Neural progenitor cell (in vitro differentiated cells): ENCODE measurements at regions not wholly inside any gene's neighbourhood (a gene's known extent, or its start where the extent isn't known, plus 50 kb on each side); places are given as distances from the start of the nearest gene placed in this dataset.

ENCODE experiments used
- DNase-seq: peaks from one replicate; pipeline ENCODE4 v3.0.0-alpha.2; 2016; ENCODE audit warnings: low spot score
- H2AFZ ChIP-seq: fragments of 200-600 bp; sonication (generic); replicated peaks from 2 replicates; pipeline ENCODE4 v1.6.1; 2016; ENCODE audit warnings: antibody characterized with exemption
- H3F3A ChIP-seq: fragments of 200-600 bp; sonication (generic); 2 replicates; pipeline ENCODE4 v1.6.1; 2016; ENCODE audit warnings: antibody characterized with exemption, low read depth
- H3K27ac ChIP-seq: fragments of 200-600 bp; sonication (generic); 2 replicates; pipeline ENCODE4 v1.5.1; 2016; ENCODE audit warnings: mild to moderate bottlenecking
- H3K27me3 ChIP-seq: fragments of 200-600 bp; sonication (generic); 2 replicates; pipeline ENCODE4 v1.6.1; 2016; ENCODE audit warnings: mild to moderate bottlenecking, moderate library complexity
- H3K36me3 ChIP-seq: fragments of 200-600 bp; sonication (generic); 2 replicates; pipeline ENCODE4 v1.5.1; 2016
- H3K4me1 ChIP-seq: fragments of 200-600 bp; sonication (generic); 2 replicates; pipeline ENCODE4 v1.6.1; 2016; ENCODE audit warnings: mixed run types
- H3K4me2 ChIP-seq: fragments of 200-600 bp; sonication (generic); 2 replicates; pipeline ENCODE4 v1.6.1; 2016
- H3K4me3 ChIP-seq: fragments of 200-600 bp; sonication (generic); 2 replicates; pipeline ENCODE4 v1.5.1; 2016
- H3K79me2 ChIP-seq: fragments of 200-600 bp; sonication (generic); 2 replicates; pipeline ENCODE4 v1.6.1; 2016; ENCODE audit warnings: low read depth
- H3K9ac ChIP-seq: fragments of 200-600 bp; sonication (generic); 2 replicates; pipeline ENCODE4 v1.6.1; 2016
- H3K9me3 ChIP-seq: fragments of 200-600 bp; sonication (generic); 2 replicates; pipeline ENCODE4 v1.5.1; 2016; ENCODE audit warnings: low read depth
- H4K20me1 ChIP-seq: fragments of 200-600 bp; sonication (generic); 2 replicates; pipeline ENCODE4 v1.6.1; 2016; ENCODE audit warnings: low read depth
- H3K27ac Mint-ChIP-seq: 3 replicates; pipeline ENCODE4 v1.8.0; 2021; ENCODE audit warnings: mixed read lengths
- H3K27me3 Mint-ChIP-seq: 2 replicates; pipeline ENCODE4 v1.8.0; 2022; ENCODE audit warnings: low read depth, mild to moderate bottlenecking, inconsistent platforms, moderate library complexity, mixed read lengths; ENCODE audit not compliant: insufficient read depth
- H3K36me3 Mint-ChIP-seq: 3 replicates; pipeline ENCODE4 v1.8.0; 2021; ENCODE audit warnings: mixed read lengths
- H3K4me1 Mint-ChIP-seq: 3 replicates; pipeline ENCODE4 v1.8.0; 2021; ENCODE audit warnings: mixed read lengths
- H3K4me3 Mint-ChIP-seq: 3 replicates; pipeline ENCODE4 v1.8.0; 2021; ENCODE audit warnings: mild to moderate bottlenecking, moderate library complexity, mixed read lengths
- H3K9me3 Mint-ChIP-seq: 3 replicates; pipeline ENCODE4 v1.8.0; 2020; ENCODE audit warnings: mixed read lengths
- EZH2 ChIP-seq: fragments of 200-600 bp; sonication (generic); IDR thresholded peaks from 2 replicates; pipeline ENCODE4 v1.6.1; 2017; ENCODE audit warnings: antibody characterized with exemption, mild to moderate bottlenecking, moderate library complexity
- EZH2phosphoT487 ChIP-seq: fragments of 200-600 bp; sonication (generic); IDR thresholded peaks from 2 replicates; pipeline ENCODE4 v1.6.1; 2017; ENCODE audit warnings: antibody characterized with exemption
- TF ChIP-seq, protein P1 (sequence below): fragments of 200-600 bp; sonication (generic); IDR thresholded peaks from 2 replicates; pipeline ENCODE4 v1.5.1; 2017; ENCODE audit warnings: antibody characterized with exemption, mild to moderate bottlenecking

- H3K4me3 Mint-ChIP-seq: no peak overlapping the region
- no peaks in the 10 kb centered on the region for H3K36me3 ChIP-seq
- H3K9me3 ChIP-seq: no peaks in the 10 kb centered on the region
- H3K36me3 Mint-ChIP-seq: no peaks in the 10 kb centered on the region
- no peak for TF ChIP-seq EZH2phosphoT487
- H3K9me3 Mint-ChIP-seq: peaks cover 4% of the 10 kb centered on the region
- no peak overlapping the region for H3K27ac ChIP-seq
- no peak for DNase-seq
- no peak overlapping the region for H3K4me2 ChIP-seq
- no peaks in the 10 kb centered on the region for H3K27me3 ChIP-seq
- peaks cover 4% of the 10 kb centered on the region for H3K27me3 Mint-ChIP-seq
- no peak overlapping the region for H3K4me3 ChIP-seq
- H3K4me1 Mint-ChIP-seq: no peaks in the 10 kb centered on the region
- no peaks in the 10 kb centered on the region for H4K20me1 ChIP-seq
- H3K4me1 ChIP-seq: no peaks in the 10 kb centered on the region
- no peak overlapping the region for H2AFZ ChIP-seq
- no peaks in the 10 kb centered on the region for H3K79me2 ChIP-seq
- no peak overlapping the region for H3K9ac ChIP-seq
- H3F3A ChIP-seq: no peaks in the 10 kb centered on the region
- H3K27ac Mint-ChIP-seq: no peak overlapping the region
Observed at GRCh38 chr2:217539126-217539525, 463.7 kb downstream of the TNS1 start.

DNA sequence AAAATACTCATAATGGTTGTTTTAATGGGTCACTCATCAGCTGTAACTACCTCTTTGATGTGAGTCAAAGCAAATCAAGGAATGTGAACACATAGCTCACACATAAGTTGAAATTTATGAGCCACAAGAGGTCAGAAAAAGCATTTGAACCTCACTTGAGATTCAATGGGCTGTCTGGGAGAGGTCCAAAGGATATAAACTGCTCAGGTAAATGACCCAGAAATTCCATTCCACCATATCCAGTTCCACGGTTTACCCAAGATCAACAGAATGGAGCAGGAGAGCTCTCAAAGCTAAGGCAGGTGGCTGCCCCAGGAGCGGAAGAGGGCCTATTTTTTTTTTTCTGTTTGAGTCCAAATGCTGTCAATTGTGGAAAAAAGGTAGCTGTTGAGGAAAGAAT is 464.1 kb downstream of the TNS1 start:
- Mint-ChIP-seq H3K36me3 (no peaks in the 10 kb centered on the region), H3K27me3 (peaks cover 4% of the 10 kb centered on the region), H3K9me3 (peaks cover 4% of the 10 kb centered on the region), H3K4me1 (no peaks in the 10 kb centered on the region), H3K27ac (no peak overlapping the region), H3K4me3 (no peak overlapping the region)
- DNase-seq: no peak
- no peak overlapping the region for H3K27ac ChIP-seq
- no peak overlapping the region for H3K9ac ChIP-seq
- no peak overlapping the region for H3K4me3 ChIP-seq
- no peaks in the 10 kb centered on the region for H3K79me2 ChIP-seq
- TF ChIP-seq EZH2phosphoT487 (no peak), EZH2 (no peak)
- TF ChIP-seq, protein P1, sequence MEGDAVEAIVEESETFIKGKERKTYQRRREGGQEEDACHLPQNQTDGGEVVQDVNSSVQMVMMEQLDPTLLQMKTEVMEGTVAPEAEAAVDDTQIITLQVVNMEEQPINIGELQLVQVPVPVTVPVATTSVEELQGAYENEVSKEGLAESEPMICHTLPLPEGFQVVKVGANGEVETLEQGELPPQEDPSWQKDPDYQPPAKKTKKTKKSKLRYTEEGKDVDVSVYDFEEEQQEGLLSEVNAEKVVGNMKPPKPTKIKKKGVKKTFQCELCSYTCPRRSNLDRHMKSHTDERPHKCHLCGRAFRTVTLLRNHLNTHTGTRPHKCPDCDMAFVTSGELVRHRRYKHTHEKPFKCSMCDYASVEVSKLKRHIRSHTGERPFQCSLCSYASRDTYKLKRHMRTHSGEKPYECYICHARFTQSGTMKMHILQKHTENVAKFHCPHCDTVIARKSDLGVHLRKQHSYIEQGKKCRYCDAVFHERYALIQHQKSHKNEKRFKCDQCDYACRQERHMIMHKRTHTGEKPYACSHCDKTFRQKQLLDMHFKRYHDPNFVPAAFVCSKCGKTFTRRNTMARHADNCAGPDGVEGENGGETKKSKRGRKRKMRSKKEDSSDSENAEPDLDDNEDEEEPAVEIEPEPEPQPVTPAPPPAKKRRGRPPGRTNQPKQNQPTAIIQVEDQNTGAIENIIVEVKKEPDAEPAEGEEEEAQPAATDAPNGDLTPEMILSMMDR: no peak
- H4K20me1 ChIP-seq: no peaks in the 10 kb centered on the region
- H3K4me1 ChIP-seq: no peaks in the 10 kb centered on the region
- H3K36me3 ChIP-seq: no peaks in the 10 kb centered on the region
- no peaks in the 10 kb centered on the region for H3K9me3 ChIP-seq
- no peaks in the 10 kb centered on the region for H3F3A ChIP-seq
- no peak overlapping the region for H2AFZ ChIP-seq
- H3K27me3 ChIP-seq: no peaks in the 10 kb centered on the region
- H3K4me2 ChIP-seq: no peak overlapping the region

DNA sequence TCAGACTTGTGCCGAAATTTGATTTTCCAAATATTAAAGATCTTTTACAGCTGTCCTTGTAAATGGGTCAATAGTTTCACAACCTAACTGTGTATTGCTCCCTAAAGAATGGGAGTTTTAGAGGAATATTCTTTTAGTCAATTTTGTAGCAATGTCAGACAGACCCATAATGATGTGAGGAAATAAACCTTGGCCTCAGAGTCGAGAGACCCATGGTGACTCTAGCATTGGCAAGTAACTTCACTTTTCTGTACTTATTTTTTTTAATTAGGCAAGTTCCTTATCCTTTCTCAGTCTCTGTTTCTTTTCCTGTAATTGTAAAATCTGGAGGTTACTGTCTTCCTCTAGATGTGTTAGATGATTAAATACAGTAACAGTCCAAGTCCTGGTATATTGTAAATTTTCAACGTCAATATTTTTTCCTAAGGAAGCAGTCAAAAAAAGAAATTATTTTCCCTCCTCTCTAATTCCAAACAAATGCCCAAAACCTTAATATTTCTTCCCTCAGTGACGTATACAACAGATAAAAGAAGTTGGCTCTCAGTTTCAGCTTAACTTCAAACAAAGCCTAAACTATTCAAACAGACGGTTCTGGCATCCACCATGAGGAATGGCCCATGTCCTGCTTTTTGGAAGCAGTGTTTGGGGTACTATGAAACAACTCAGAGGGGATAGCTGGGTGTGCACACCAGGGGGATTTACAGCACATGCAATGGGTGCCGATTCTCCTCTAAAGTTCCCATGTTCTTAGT is 466.7 kb downstream of the TNS1 start:
- no peak for DNase-seq
- Histone ChIP-seq H3K9me3 (no peaks in the 10 kb centered on the region), H3K79me2 (no peaks in the 10 kb centered on the region), H3K9ac (no peak overlapping the region), H3K27me3 (no peaks in the 10 kb centered on the region), H3K4me2 (no peak overlapping the region), H3K27ac (no peak overlapping the region), H3F3A (no peaks in the 10 kb centered on the region), H4K20me1 (no peaks in the 10 kb centered on the region), H3K4me1 (no peaks in the 10 kb centered on the region), H3K4me3 (no peak overlapping the region), H3K36me3 (no peaks in the 10 kb centered on the region), H2AFZ (no peak overlapping the region)
- Mint-ChIP-seq H3K36me3 (no peaks in the 10 kb centered on the region), H3K27ac (no peak overlapping the region), H3K9me3 (no peaks in the 10 kb centered on the region), H3K4me3 (no peak overlapping the region), H3K4me1 (peaks cover 1% of the 10 kb centered on the region), H3K27me3 (no peaks in the 10 kb centered on the region)
- TF ChIP-seq, protein P1: no peak
- TF ChIP-seq EZH2phosphoT487 (no peak), EZH2 (no peak)

- no peaks in the 10 kb centered on the region for H3K36me3 ChIP-seq
- no peak overlapping the region for H3K4me2 ChIP-seq
Observed at GRCh38 chr2:217530392-217531090, 472.3 kb downstream of the TNS1 start.

More at GRCh38 chr2:217530392-217531090, 472.3 kb downstream of the TNS1 start:
- Histone ChIP-seq H3K4me3 (no peak overlapping the region), H3K79me2 (no peaks in the 10 kb centered on the region), H3K27ac (no peak overlapping the region), H2AFZ (no peak overlapping the region), H3K4me1 (no peaks in the 10 kb centered on the region), H3K27me3 (no peaks in the 10 kb centered on the region), H3F3A (no peaks in the 10 kb centered on the region), H3K9ac (no peak overlapping the region), H3K9me3 (no peaks in the 10 kb centered on the region), H4K20me1 (no peaks in the 10 kb centered on the region)
- Mint-ChIP-seq H3K9me3 (peaks cover 2% of the 10 kb centered on the region), H3K4me1 (peaks cover 6% of the 10 kb centered on the region), H3K36me3 (no peaks in the 10 kb centered on the region), H3K27me3 (no peaks in the 10 kb centered on the region), H3K4me3 (no peak overlapping the region), H3K27ac (no peak overlapping the region)
- TF ChIP-seq EZH2phosphoT487: no peak
- TF ChIP-seq, protein P1: no peak
- no peak for TF ChIP-seq EZH2
- no peak for DNase-seq
